Gastroesophageal sphincter (tissue), 4 donors: ENCODE measurements at regions not wholly inside any gene's neighbourhood (a gene's known extent, or its start where the extent isn't known, plus 50 kb on each side); places are given as distances from the start of the nearest gene placed in this dataset.

Experiments used
- ATAC-seq: fragments of 150-250 bp; one replicate; pipeline ENCODE4 v1.9.1; 2016; ENCODE audit warnings: mild to moderate bottlenecking, moderate library complexity
- H3K27ac ChIP-seq, 4 donors: fragments of 200-600 bp; sonication (generic) in 3 of 4; 1 replicate in 3 of 4; 2 replicates in 1 of 4; pipeline ENCODE4 v1.5.1; 2016 to 2019
- H3K27me3 ChIP-seq: fragments of 200-600 bp; sonication (generic); one replicate; pipeline ENCODE4 v1.5.1; 2019
- H3K36me3 ChIP-seq, 2 donors: fragments of 200-600 bp; sonication (generic); one replicate each; pipeline ENCODE4 v1.5.1; 2019; ENCODE audit warnings: control low read depth in 1 of 2
- H3K4me1 ChIP-seq, 3 donors: fragments of 200-600 bp; sonication (generic); 1 replicate in 2 of 3; 2 replicates in 1 of 3; pipeline ENCODE4 v1.5.1; 2016 to 2019; ENCODE audit warnings: control low read depth in 2 of 3
- H3K4me3 ChIP-seq, 2 donors: fragments of 200-600 bp; sonication (generic); one replicate each; pipeline ENCODE4 v1.5.1; 2019; ENCODE audit warnings: mild to moderate bottlenecking in 1 of 2, moderate library complexity in 1 of 2
- H3K9me3 ChIP-seq, 3 donors: fragments of 200-600 bp; sonication (generic); one replicate each; pipeline ENCODE4 v1.5.1; 2017 to 2019; ENCODE audit warnings: control low read depth in 2 of 3
- CTCF ChIP-seq, 4 experiments: fragments of 200-600 bp in 2 of 4; fragments of 450-650 bp in 2 of 4; sonication (generic) in 1 of 4; IDR thresholded peaks; one replicate each; pipeline ENCODE4 v1.5.1; 2017 to 2019; ENCODE audit warnings: antibody characterized with exemption in 4 of 4, mild to moderate bottlenecking in 2 of 4, moderate library complexity in 2 of 4
- EP300 ChIP-seq: sonication (generic); formaldehyde crosslinking; IDR thresholded peaks from one replicate; pipeline ENCODE4 v1.6.1; 2017; ENCODE audit warnings: antibody characterized with exemption, mild to moderate bottlenecking
- POLR2A ChIP-seq, 2 donors: fragments of 450-650 bp; IDR thresholded peaks; one replicate each; pipeline ENCODE4 v1.6.1; 2017; ENCODE audit warnings: antibody characterized with exemption in 2 of 2, mild to moderate bottlenecking in 2 of 2, moderate library complexity in 1 of 2
- POLR2AphosphoS5 ChIP-seq: sonication (generic); formaldehyde crosslinking; IDR thresholded peaks from one replicate; pipeline ENCODE4 v1.6.1; 2017; ENCODE audit warnings: antibody characterized with exemption
- WGBS, 2 donors: methylation state at CpG; one replicate each; pipeline ENCODE4 v1.1.5; 2018; ENCODE audit warnings: low coverage in 1 of 2; 5-methylcytosine and 5-hydroxymethylcytosine counted together

GRCh38 chr10:61099756-61100155 lies 155.8 kb upstream of the RHOBTB1 start:
- 69 to 72% methylated on average over 4 of the region's 4 CpGs for WGBS, 2 donors
- Histone ChIP-seq H3K27me3 (no peaks in the 10 kb centered on the region), H3K27ac (no peak overlapping the region), H3K36me3 (no peaks in the 10 kb centered on the region), H3K4me3 (no peak overlapping the region), H3K4me1 (no peaks in the 10 kb centered on the region), H3K9me3 (no peaks in the 10 kb centered on the region)
- TF ChIP-seq POLR2AphosphoS5 (no peak), POLR2A (IDR thresholded peaks at IDR 0.05) (no peak), EP300 (no peak), CTCF (IDR thresholded peaks at IDR 0.05) (no peak)
- no peak for ATAC-seq

GRCh38 chr10:61098966-61099365 lies 155.0 kb upstream of the RHOBTB1 start:
- TF ChIP-seq POLR2AphosphoS5 = no peak
- TF ChIP-seq EP300 = no peak
- no peak for TF ChIP-seq POLR2A (IDR thresholded peaks at IDR 0.05)
- WGBS, 2 donors = 45 to 75% methylated on average over 1 of the region's 1 CpG

DNA sequence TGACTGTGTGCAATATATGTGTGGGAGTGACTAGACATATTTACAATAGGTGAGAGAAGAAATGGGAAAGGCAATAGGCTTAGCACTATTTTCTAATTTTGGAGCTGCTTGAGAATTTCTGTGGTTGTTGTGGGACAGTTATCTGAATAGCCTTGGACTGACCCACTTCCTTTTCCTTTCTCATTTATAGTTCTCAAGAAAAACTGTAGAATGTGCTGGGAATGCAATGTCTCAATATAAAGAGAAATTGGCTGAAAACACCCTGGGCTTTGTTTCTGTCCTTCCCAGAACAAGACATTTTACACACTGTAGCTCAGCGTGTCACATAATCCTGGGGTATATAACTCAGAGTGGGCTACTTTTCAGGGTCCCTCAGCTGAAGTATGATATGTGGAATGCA lies 153.0 kb upstream of the RHOBTB1 start:
- no peak overlapping the region for H3K27ac ChIP-seq
- H3K9me3 ChIP-seq = no peaks in the 10 kb centered on the region
- no peak for ATAC-seq
- H3K36me3 ChIP-seq = no peaks in the 10 kb centered on the region
- H3K4me3 ChIP-seq = no peak overlapping the region
- H3K27me3 ChIP-seq = no peaks in the 10 kb centered on the region
- WGBS, 2 donors = 79 to 93% methylated on average over 1 of the region's 1 CpG
- no peaks in the 10 kb centered on the region for H3K4me1 ChIP-seq
- TF ChIP-seq EP300 = no peak

More at GRCh38 chr10:61098966-61099365, 155.0 kb upstream of the RHOBTB1 start:
- ATAC-seq = no peak
- Histone ChIP-seq H3K36me3 (no peaks in the 10 kb centered on the region), H3K27me3 (no peaks in the 10 kb centered on the region), H3K27ac (no peak overlapping the region), H3K4me3 (no peak overlapping the region), H3K9me3 (no peaks in the 10 kb centered on the region), H3K4me1 (no peaks in the 10 kb centered on the region)

GRCh38 chr10:61096056-61096455 lies 152.1 kb upstream of the RHOBTB1 start:
- Histone ChIP-seq H3K27ac (no peak overlapping the region), H3K4me1 (no peaks in the 10 kb centered on the region), H3K4me3 (no peak overlapping the region), H3K9me3 (no peaks in the 10 kb centered on the region), H3K27me3 (no peaks in the 10 kb centered on the region), H3K36me3 (no peaks in the 10 kb centered on the region)
- ATAC-seq = no peak
- WGBS, 2 donors = 67 to 83% methylated on average over 1 of the region's 1 CpG
- no peak for TF ChIP-seq POLR2AphosphoS5
- no peak for TF ChIP-seq EP300
- no peak for TF ChIP-seq CTCF (IDR thresholded peaks at IDR 0.05)
- TF ChIP-seq POLR2A (IDR thresholded peaks at IDR 0.05) = no peak

- Histone ChIP-seq H3K4me3 (no peak overlapping the region), H3K9me3 (no peaks in the 10 kb centered on the region), H3K27me3 (no peaks in the 10 kb centered on the region), H3K36me3 (no peaks in the 10 kb centered on the region), H3K4me1 (no peaks in the 10 kb centered on the region), H3K27ac (no peak overlapping the region)
- TF ChIP-seq POLR2A (IDR thresholded peaks at IDR 0.05) (no peak), CTCF (IDR thresholded peaks at IDR 0.05) (no peak), POLR2AphosphoS5 (no peak), EP300 (no peak)
- no peak for ATAC-seq
- 90 to 100% methylated on average over 1 of the region's 1 CpG for WGBS, 2 donors
Observed at GRCh38 chr10:61091531-61091930, 147.5 kb upstream of the RHOBTB1 start.

- TF ChIP-seq EP300 = no peak
- no peak for TF ChIP-seq POLR2AphosphoS5
- no peak for TF ChIP-seq POLR2A (IDR thresholded peaks at IDR 0.05)
- no peak for TF ChIP-seq CTCF (IDR thresholded peaks at IDR 0.05)
- WGBS, 2 donors = 78 to 92% methylated on average over 1 of the region's 1 CpG
- no peak for ATAC-seq
Observed at GRCh38 chr10:61089251-61089650, 145.3 kb upstream of the RHOBTB1 start.

More at GRCh38 chr10:61089251-61089650, 145.3 kb upstream of the RHOBTB1 start:
- Histone ChIP-seq H3K4me3 (no peak overlapping the region), H3K27me3 (no peaks in the 10 kb centered on the region), H3K27ac (no peak overlapping the region), H3K36me3 (no peaks in the 10 kb centered on the region), H3K4me1 (no peaks in the 10 kb centered on the region), H3K9me3 (peaks cover 0 to 4% (median 0%) of the 10 kb centered on the region in 3 donors)
